Embryonic facial prominence (tissue), 1 donor: ENCODE measurements at regions not wholly inside any gene's neighbourhood (a gene's known extent, or its start where the extent isn't known, plus 50 kb on each side); places are given as distances from the start of the nearest gene placed in this dataset.
"Not testable (repeated sequence)": the region's sequence is repeated elsewhere in the genome, so short reads cannot be mapped to it uniquely, and the experiment has no call there.

ENCODE experiments used
- DNase-seq: peaks from one replicate; pipeline ENCODE4 v3.0.0-alpha.2; 2016; ENCODE audit errors: extremely low spot score

DNA sequence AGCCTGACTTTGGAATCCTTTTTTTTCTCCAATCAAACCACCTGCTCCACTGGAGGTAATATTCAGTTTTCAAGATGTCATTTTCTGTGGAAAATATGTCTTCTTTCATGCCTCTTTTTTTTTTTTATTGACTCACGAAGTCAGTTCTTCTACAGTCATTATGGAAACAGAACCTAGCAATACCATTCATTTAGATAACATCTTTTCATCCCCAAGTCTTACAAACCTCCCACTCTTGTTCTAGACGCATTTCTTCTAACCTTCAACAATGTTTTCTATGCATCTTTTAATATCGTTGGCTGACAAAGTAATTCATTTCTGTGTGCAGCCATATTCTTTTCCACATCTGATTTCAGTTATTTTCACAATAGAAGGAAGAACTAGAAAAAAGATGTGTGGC lies 474.3 kb upstream of the CCDC196 start:
- DNase-seq: no peak

DNA sequence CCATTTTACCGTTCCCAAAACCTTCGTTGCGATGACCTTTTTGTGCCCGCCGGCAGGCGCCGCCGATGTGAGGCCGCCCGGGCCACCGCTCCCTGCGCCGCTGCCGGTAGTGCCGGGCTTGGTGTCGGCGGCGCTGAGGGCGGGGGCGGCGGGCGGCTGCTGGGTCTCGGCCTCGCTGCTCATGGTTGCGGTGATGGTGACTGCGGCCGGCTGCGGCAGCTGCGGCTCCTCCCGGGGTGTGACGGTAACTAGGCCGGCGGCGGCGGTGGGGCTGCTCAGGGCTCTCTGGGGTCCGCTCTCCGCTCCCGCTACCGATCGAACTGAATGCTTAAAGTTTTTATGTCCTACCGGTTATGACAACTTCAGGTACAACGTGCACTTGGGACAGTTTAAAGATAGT lies 472.6 kb upstream of the CCDC196 start:
- DNase-seq: not testable (repeated sequence)

DNA sequence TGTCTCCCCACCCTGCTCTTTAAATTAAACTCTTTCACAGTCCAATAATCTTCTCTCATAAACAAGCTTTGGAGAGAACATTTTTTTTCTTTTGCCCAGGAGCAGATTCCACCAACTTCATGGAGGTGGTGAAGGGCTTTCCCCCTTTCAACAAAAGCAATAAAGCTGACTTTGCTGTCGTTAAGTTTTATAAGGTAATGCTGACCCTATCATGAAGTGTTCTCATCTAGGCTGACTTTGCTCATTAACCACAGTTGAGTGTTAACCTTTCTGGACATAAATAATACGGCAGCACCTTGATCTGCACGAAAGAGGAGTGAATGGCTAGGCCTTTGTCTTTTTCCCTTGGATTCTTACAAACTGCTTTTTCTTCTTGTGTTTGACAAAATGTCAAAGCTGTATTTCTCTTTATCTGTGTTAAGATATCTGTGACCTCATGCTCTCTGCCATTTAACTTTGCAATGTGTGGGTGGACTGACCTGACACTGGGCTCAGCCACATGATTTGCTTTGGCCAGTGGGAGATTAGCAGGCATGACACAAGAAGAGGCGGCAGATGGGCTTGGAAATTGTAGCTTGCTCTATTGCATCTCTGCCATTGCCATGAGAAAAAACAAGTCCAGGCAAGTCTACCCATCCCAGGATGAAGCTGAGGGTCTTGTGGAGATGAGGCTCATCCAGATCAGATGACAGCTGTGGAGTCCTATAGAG lies 470.9 kb upstream of the CCDC196 start:
- no peak for DNase-seq

DNA sequence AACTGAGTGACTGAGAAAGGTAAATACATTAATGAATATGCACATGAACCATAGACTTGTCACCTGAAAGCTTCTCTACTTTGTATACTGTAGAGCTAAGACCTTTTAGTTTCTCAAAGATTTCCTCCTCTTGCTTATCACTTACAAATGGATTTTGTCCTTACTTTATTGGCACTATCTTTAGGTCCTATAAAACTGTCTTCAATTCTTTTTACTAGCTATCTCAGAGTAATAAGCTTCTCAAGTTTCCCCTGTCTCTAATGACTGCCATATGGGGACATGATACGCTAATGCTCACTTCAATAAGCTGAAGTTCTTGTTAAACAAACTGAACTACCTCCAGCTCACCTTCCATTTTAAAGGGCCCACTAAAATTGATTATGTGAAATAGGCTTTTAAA lies 468.2 kb upstream of the CCDC196 start:
- DNase-seq: no peak

DNA sequence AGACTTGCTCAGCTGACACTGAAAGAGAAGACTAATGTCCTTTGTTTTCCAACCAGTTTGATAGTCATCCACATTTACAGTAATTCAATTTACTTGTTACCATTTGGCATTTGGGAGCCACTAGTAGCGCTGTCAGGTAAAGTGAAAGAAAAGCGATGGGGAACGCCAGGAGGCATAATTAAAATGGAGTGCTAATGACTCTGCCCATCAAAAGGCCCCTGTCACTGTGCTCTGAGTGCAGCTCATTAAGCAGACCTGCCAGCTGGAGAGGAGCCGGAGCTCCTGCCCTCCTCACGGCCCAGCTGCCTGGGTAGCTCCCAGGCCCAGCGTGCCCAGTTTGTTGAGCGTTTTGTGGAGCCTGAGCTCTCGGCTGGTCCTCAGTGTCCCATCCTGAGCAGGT lies 463.6 kb upstream of the CCDC196 start:
- no peak for DNase-seq

DNA sequence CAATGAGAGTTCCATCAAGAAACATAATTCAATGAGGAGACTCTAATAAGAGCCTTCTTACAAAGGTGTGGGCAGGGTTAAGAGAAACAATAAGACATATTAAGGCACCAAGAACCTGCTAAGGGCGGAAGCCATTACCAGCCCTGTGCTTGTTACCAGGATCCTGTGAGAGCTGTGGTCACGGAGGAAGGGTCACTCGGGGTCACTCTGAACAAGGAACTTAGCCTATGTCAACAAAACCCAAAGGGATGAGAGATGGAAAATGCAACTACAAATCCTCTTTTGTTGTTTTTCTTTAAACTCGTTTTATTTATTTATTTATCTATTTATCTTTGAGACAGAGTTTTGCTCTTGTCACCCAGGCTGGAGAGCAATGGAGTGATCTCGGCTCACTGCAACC lies 460.4 kb upstream of the CCDC196 start:
- no peak for DNase-seq

DNA sequence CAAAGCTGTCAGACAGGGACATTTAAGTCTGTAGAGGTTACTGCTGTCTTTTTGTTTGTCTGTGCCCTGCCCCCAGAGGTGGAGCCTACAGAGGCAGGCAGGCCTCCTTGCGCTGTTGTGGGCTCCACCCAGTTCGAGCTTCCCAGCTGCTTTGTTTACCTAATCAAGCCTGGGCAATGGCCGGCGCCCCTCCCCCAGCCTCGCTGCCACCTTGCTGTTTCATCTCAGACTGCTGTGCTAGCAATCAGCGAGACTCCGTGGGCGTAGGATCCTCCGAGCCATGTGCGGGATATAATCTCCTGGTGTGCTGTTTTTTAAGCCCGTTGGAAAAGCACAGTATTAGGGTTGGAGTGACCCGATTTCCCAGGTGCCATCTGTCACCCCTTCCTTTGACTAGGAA lies 454.2 kb upstream of the CCDC196 start:
- DNase-seq: not testable (repeated sequence)

DNA sequence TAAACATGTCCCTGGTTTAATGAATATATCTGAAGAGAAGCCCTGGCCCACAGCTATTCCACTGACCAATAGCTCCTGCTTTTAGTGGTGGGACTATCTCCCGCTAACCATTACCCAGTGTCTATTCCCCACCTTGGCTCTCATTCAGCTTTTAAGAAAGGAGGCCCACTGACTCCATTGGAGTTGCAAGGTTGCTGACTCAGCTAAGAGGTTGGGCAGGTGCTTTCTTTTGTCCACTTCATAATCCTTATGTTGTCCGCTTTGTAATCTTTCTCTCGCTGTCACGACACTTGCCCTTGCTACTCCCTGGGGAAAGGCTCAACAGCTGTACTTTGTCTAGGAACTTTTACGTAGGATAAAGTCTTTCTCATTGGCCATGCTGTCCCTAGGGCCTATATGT lies 453.4 kb upstream of the CCDC196 start:
- no peak for DNase-seq

DNA sequence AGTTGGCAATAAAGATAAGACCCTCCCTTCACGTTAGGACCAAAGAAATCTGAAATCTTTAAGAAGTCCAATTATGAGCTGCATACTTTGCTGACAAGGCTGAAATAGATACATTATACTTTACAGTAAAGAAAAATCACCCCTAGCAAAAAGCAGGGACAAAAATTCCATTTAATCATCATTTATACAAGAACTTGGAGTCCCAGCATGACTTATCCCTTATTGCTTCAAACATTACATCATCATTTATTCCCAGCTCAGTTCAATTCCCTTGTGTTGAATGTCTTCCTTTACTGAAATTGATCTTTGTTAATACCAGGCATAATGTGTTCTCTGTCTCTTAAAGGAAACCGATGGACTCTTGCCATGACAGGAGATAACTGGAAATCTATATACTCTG lies 449.6 kb upstream of the CCDC196 start:
- DNase-seq: no peak

DNA sequence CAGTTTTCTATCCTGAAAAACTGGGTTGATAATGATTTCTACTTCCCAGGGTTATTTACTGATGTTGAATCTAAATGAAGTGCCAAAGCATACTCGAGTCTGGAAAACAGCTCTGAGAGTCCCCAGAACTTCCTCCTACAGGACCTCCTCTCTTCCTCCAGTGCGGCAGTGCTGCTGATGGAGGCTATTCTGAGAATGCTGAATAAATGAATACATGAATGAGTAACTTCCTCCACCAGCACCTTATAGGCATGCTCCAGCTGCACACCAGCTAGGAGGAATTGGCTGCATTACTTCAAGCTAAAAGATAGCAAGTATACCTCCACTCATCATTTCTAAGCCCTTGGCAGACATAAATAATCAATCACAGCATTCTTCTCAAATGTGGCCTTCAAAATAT lies 448.8 kb upstream of the CCDC196 start:
- DNase-seq: no peak

DNA sequence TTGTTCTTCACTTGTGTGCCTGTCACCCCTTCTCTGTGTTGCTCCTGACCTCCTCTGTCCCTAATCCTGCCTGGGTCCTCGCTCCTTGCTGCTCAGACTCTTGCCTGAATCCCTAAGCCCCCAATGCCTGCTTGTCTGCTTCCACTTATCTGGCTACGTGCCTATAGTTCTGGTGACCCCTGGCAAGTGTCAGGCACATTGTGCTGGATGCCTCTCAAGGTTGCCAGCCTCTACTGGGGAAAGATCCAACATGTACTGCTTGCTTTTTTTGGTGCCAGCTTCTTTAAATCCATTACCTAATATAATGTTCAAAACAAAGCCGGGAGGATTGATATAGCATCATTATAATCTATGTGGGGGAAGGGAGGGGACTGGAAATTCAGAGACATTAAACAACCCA lies 448.0 kb upstream of the CCDC196 start:
- DNase-seq: no peak

DNA sequence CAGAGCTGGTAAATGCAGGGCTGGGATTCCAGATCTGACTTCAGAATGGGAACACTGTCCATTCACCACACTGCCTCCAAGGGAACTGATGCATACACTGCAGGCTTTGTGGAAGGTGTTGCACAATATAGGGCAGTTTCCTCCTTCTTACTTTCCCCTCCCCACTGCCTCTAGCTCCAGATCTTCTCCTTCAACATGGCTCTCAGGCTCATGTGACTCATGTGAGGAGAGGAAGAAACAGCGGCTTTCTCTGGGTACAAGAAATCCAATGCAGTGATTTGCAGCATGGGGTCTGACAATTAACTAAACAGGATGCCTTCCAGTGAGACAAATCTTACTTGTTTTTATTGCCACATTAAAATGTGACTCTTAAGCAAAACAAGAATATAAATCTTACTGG lies 447.6 kb upstream of the CCDC196 start:
- no peak for DNase-seq

DNA sequence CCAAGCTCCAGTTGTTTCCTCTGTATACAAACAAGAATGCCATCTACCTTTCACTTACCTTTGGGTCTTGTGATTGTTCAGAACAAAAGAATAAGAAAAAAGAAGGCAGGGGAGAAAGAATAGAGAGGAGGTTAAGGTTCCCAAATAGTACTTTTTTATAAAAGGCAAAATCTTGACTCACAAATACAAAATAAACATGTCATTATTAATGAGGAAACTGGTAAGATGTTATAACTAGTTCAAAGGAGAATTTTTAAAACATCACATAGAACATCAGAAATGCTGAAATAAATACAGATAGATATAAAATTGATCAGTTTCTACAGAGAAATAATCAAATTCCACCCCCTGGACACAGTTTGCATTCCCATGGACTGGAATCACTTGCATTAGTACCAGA lies 446.7 kb upstream of the CCDC196 start:
- DNase-seq: no peak

DNA sequence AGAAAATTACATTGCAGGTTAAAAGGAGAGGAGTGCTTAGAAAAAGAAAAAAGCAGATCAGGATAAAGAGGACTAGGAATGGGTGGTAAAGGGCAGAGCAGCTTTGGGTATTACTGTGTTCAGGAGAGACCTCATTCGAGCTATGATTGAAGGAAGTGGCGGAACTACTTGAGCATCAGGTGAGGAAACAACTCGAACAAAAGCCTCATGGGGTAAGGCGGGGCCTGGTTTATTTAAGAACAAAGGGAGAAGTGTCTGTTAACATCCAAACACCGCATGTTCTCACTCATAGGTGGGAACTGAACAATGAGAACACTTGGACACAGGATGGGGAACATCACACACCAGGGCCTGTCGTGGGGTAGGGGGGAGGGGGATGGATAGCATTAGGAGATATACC lies 444.6 kb upstream of the CCDC196 start:
- DNase-seq: no peak

DNA sequence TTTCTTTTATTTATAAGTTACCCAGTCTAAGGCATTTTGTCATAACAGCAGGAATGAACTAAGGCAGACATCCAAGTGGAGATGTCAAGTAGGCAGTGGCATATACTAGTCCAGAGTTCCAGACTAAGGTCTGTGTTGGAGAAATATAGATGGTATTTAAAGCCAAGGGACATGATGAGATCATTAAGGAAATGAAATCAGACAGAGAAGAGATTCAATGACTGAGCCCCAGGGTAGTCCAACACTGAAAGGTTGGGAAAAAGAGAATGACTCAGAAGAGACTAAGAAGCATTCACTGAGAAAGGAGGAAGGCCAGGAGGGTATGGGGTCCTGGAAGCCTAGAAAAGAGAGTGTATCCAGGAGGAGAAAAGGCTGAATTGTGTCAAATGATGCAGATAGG lies 442.2 kb upstream of the CCDC196 start:
- no peak for DNase-seq

DNA sequence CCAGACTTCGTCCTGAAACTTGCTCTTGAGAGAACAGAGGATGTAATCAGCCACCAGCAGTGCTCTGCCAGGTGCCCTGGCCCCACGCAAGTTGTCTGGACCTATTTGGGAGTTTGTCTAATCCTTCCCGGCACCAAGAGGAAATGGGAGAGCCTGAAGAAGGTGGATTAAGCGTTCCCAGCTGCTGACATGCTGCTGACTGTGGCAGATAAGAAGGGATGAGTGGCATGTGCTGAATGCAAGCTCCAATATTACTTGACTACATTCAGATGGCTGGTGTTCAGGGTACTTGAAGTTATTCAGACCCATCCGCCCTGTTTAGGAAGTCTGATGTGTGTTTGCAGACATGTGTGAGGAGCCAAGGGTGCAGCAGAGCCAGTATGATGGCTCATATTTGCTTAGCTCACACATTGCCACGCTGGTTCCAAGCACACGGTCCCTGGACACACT lies 440.6 kb upstream of the CCDC196 start:
- DNase-seq: no peak

DNA sequence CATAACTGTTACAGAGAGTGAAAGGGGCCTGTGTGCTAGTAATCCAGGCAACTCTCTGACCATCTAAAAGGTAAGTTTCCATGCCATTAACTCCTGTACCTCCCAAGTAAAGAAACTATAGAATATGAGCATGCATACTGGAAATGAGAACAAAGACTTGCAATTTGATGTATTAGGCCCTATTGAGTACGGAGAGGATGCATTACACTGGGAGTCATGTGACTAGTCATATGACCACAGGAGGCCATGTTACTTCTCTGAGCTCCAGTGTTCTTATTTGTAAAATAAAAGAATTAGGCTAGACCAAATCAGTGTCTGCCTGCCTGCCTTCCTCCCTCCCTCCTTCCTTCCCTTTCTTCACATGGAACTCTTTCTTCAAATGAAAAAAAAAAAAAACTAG lies 440.1 kb upstream of the CCDC196 start:
- DNase-seq: no peak

DNA sequence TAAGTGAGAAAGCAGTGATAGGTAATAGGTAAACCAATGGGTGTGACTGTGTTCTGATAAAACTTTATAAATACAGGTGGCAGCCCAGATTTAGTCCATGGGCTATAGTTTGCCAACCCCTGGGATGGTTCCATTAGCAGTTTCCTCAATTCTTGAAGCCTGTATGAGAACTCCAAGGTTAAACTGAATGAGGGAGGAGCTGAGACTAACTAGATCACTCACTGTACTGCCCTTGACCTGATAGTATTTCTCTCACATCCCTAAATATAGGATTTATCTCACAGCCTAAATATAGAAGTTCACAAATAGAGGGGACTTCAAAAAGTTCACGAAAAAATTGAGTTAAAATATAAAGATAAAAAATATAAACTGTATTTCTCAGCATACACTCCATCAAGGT lies 439.6 kb upstream of the CCDC196 start:
- no peak for DNase-seq

DNA sequence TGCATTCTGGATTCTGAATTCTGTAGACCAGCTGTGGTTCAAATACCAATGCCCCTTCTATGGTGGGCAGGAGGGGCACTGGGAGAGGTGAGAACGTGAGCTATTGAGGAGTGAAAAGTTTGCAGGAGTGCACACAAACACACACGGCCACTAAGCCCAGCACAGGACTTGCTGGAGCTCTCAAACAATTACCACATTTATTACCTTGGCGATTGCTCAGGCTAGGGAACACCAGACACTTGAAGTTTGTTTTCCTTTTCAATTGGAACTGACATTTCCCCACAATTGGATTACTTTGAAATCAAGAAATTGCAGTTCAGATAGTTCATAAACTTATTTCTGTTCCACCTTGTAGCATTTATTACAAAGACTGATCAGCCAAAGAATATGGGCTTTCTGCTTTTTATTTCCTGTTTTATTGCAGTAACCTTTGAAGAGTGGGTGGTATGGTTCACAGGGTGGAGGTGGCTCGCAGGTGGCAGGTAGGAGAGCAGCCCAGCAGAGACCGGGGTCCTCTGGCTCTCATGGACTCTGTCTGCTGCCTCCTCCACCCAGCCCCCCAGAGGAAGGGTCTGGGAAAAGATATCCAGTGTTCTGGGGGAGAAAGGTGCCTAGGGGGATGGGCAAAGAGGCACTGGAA lies 429.8 kb upstream of the CCDC196 start:
- DNase-seq: no peak

DNA sequence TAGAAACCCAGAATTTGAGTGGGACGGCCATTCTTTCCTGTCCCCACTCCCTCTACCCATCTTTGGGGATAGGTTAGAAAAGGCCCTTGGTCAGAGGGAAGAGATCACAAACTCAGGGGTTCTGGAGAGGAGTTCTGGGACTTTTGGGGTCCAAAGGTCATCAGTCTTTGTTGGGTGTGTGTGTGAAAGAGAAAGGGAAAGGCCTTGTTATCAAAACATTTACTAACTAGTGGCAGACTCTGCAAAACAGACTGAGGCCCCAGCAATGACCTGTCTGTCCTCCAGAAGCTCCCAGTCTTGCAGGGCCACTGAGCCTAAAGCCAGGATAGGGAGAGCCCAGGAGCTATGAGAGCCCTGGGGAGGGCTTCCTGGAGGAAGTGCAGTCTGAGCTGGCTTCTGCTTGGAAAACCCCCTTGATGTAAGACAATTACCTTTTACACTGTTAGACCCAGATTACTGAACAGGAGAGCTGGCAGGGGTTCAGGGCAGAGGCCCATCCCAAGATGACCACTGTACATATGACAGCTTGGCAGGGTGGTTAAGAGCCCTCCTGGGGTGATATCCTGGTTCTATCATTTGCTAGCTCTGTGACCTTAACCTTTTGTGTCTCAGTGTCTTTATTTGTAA lies 429.1 kb upstream of the CCDC196 start:
- DNase-seq: no peak

DNA sequence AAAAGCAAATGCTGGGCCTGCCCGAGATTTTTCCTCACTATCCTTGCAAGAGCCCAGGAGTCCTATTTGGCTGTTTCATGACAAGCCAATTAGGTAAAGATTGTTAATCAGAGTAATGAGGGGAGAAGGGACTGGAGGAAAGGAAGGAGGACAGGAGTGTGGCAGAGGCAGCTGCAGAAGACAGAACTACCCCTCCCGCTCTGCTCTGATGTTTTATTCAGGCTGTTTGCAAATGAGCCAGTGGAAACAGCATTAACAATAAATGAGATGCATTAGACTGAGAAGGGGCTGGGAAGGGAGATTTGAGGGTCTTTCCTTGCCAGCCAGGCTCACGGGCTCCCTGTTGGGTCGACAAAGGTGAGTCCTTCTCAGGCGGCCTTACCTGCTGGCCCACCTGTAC lies 421.0 kb upstream of the CCDC196 start:
- DNase-seq: no peak

DNA sequence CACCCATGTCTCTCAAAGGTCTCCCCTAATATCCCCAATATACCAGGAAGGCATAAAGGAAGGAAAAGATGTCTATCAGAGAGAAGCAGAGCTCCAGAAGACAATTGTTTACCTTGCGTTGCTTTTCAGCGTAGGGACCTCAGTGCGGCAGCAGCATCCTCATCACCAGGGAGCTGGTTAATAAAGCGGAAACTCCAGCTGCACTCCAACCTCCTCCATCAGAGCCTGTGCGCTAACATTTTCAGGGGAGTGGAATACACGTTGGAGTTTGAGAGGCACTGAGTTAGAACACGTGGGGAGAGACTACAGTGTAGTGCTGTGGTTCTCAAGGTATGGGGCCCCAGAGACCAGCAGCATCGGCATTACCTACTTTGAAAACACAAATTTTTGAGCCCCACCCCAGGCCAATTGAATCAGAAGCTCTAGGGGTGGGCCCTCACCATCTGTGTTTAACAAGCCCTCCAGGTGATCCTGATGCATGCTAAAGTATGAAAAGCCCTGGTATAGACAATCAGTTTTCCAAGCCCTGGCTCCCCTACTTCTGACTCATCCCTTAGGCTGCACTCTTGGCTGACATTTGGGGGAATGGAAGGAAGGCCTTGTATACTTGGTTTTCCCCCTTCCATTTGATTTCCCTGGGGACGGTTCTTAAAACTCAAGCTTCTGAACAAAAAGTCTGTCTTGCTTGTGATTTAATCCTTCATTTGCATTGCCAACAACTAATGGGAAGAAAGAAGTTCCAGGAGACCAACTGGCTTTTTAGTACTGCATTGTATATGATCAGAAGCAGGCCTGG lies 419.0 kb upstream of the CCDC196 start:
- no peak for DNase-seq

DNA sequence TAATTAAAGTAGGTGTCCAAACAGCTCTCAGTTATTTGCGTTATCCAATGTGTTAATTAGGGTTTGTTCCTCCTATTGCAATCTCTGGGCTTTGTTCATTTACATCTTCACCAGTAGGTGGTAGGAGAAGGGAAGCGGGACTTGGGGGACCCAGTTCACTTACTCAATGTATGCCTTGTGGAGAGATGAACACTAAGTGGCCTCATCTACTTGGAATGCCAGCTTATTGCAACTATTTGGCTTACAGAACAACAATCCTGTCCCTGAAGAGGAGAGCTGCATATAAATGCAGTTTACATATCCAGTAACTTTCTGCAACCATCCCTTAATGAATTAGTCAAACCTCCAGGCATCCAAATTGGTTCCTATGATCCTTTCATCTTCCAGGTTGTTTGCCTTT lies 417.1 kb upstream of the CCDC196 start:
- no peak for DNase-seq
